Immature natural killer cell (primary cell): ENCODE measurements at regions not wholly inside any gene's neighbourhood (a gene's known extent, or its start where the extent isn't known, plus 50 kb on each side); places are given as distances from the start of the nearest gene placed in this dataset.

Experiments used
- DNase-seq, 3 donors: peaks; one replicate each; pipeline ENCODE4 v3.0.0; 2022; ENCODE audit warnings: mixed read lengths in 1 of 3
- H3K27ac Mint-ChIP-seq, 6 donors: one replicate each; pipeline ENCODE4 v1.8.0; 2020; ENCODE audit warnings: mixed read lengths in 6 of 6, mild to moderate bottlenecking in 5 of 6, inconsistent platforms in 4 of 6, moderate library complexity in 3 of 6
- H3K27me3 Mint-ChIP-seq, 3 donors: one replicate each; pipeline ENCODE4 v1.8.0; 2020 to 2021; ENCODE audit warnings: low read depth in 3 of 3, mild to moderate bottlenecking in 3 of 3, mixed read lengths in 3 of 3, moderate library complexity in 3 of 3, inconsistent platforms in 1 of 3
- H3K36me3 Mint-ChIP-seq, 3 donors: one replicate each; pipeline ENCODE4 v1.8.0; 2020; ENCODE audit warnings: mixed read lengths in 3 of 3, inconsistent platforms in 2 of 3, mild to moderate bottlenecking in 2 of 3
- H3K4me1 Mint-ChIP-seq, 2 donors: one replicate each; pipeline ENCODE4 v1.8.0; 2020; ENCODE audit warnings: inconsistent platforms in 2 of 2, mild to moderate bottlenecking in 2 of 2, mixed read lengths in 2 of 2, moderate library complexity in 1 of 2
- H3K4me3 Mint-ChIP-seq, 5 donors: one replicate each; pipeline ENCODE4 v1.8.0; 2020; ENCODE audit warnings: mild to moderate bottlenecking in 5 of 5, mixed read lengths in 5 of 5, inconsistent platforms in 3 of 5, moderate library complexity in 3 of 5
- H3K9me3 Mint-ChIP-seq, 6 donors: one replicate each; pipeline ENCODE4 v1.8.0; 2020; ENCODE audit warnings: mild to moderate bottlenecking in 6 of 6, mixed read lengths in 6 of 6, inconsistent platforms in 4 of 6, moderate library complexity in 3 of 6

DNA sequence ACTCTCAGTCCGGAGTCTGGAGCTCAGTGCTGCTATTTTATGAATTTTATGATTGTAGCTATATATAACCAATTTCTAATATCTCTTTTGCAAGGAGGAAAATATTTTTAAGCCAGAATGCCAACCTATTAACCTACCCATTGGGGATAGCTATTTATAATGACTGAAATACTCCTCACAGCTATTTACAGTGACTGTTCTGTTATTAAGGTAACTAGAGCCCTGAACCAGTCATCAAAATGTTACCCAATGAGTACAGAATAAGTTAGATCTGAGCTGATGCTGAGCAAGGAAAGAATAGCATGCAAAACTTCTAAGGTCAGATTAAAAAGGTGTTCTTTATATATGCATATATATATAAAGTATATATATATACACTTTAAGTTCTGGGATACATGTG is 79.6 kb upstream of the PPP2R3A start:
- H3K36me3 Mint-ChIP-seq: no peaks in the 10 kb centered on the region
- DNase-seq: no peak
- H3K4me1 Mint-ChIP-seq: no peaks in the 10 kb centered on the region
- H3K4me3 Mint-ChIP-seq: no peak overlapping the region
- H3K27me3 Mint-ChIP-seq: peaks cover 1 to 4% (median 2%) of the 10 kb centered on the region in 3 donors
- no peak overlapping the region for H3K27ac Mint-ChIP-seq
- H3K9me3 Mint-ChIP-seq: peaks cover 0 to 1% (median 0%) of the 10 kb centered on the region in 6 donors

- no peak overlapping the region for H3K27ac Mint-ChIP-seq
- H3K4me1 Mint-ChIP-seq: no peaks in the 10 kb centered on the region
- no peak overlapping the region for H3K4me3 Mint-ChIP-seq
- peaks cover 2 to 9% (median 2%) of the 10 kb centered on the region in 3 donors for H3K27me3 Mint-ChIP-seq
- peaks cover 0 to 2% (median 0%) of the 10 kb centered on the region in 6 donors for H3K9me3 Mint-ChIP-seq
- DNase-seq: no peak
- H3K36me3 Mint-ChIP-seq: no peaks in the 10 kb centered on the region
Measured at GRCh38 chr3:135887220-135887619, 78.3 kb upstream of the PPP2R3A start.

DNA sequence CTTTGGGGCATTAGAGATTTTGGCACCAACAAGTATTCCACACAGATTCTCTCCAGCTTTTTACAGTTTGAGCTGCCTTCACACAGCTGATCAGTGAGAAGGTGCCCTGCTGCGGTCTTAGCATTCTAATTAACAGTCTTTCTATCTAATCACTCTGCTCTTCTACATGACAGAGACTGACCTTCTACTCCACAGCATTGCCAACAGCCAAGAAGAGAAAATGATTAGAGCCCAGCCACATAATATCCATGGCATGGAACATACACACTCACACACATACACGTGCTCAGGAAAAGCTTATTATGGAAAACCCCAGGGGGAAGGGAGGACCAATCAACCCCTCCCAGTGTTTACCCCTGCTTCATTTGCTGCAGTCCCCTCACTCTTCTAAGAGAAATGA is 76.1 kb upstream of the PPP2R3A start:
- Mint-ChIP-seq H3K4me3 (no peak overlapping the region), H3K36me3 (no peaks in the 10 kb centered on the region), H3K4me1 (no peaks in the 10 kb centered on the region), H3K27me3 (peaks cover 2 to 11% (median 2%) of the 10 kb centered on the region in 3 donors), H3K9me3 (peaks cover 0 to 2% (median 0%) of the 10 kb centered on the region in 6 donors), H3K27ac (no peak overlapping the region)
- DNase-seq: no peak

DNA sequence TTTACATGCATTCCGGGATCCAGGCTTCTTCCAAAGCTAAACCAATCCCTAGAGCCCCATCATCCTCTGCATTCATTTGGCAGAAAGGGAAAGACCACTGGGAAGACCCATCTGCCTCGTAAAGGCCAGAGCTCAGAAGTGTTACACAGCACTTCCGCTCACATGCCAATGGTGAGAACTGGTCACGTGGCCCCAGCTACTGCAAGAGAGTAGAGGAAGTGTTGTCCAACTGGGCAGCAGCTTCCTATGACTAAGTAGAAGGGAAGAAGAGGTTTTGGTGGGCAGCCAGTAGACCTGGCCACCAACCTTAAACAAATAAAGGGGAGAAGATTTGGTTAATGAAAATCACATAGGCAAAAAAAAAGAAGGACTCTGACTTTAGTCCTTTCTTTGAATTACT is 74.4 kb upstream of the PPP2R3A start:
- Mint-ChIP-seq H3K27ac (no peak overlapping the region), H3K4me3 (no peak overlapping the region), H3K36me3 (no peaks in the 10 kb centered on the region), H3K4me1 (no peaks in the 10 kb centered on the region), H3K9me3 (peaks cover 0 to 4% (median 0%) of the 10 kb centered on the region in 6 donors), H3K27me3 (peaks cover 2 to 11% (median 2%) of the 10 kb centered on the region in 3 donors)
- DNase-seq: no peak

- DNase-seq: peak in 1 of 3 donors; percentile 10
- no peak overlapping the region for H3K27ac Mint-ChIP-seq
- peaks cover 0 to 4% (median 0%) of the 10 kb centered on the region in 6 donors for H3K9me3 Mint-ChIP-seq
- no peaks in the 10 kb centered on the region for H3K36me3 Mint-ChIP-seq
- peaks cover 2 to 11% (median 2%) of the 10 kb centered on the region in 3 donors for H3K27me3 Mint-ChIP-seq
- no peaks in the 10 kb centered on the region for H3K4me1 Mint-ChIP-seq
- no peak overlapping the region for H3K4me3 Mint-ChIP-seq
Measured at GRCh38 chr3:135895106-135895733, 70.3 kb upstream of the PPP2R3A start.

- peaks cover 2 to 8% (median 4%) of the 10 kb centered on the region in 3 donors for H3K27me3 Mint-ChIP-seq
- no peaks in the 10 kb centered on the region for H3K4me1 Mint-ChIP-seq
- no peak overlapping the region for H3K27ac Mint-ChIP-seq
- no peaks in the 10 kb centered on the region for H3K36me3 Mint-ChIP-seq
- H3K4me3 Mint-ChIP-seq: no peak overlapping the region
- no peak for DNase-seq
- H3K9me3 Mint-ChIP-seq: peaks cover 0 to 4% (median 0%) of the 10 kb centered on the region in 6 donors
Measured at GRCh38 chr3:135895734-135896121, 69.8 kb upstream of the PPP2R3A start.

GRCh38 chr3:135896613-135897012 is 68.9 kb upstream of the PPP2R3A start:
- no peak overlapping the region for H3K4me3 Mint-ChIP-seq
- no peaks in the 10 kb centered on the region for H3K4me1 Mint-ChIP-seq
- peaks cover 0 to 2% (median 0%) of the 10 kb centered on the region in 6 donors for H3K9me3 Mint-ChIP-seq

DNA sequence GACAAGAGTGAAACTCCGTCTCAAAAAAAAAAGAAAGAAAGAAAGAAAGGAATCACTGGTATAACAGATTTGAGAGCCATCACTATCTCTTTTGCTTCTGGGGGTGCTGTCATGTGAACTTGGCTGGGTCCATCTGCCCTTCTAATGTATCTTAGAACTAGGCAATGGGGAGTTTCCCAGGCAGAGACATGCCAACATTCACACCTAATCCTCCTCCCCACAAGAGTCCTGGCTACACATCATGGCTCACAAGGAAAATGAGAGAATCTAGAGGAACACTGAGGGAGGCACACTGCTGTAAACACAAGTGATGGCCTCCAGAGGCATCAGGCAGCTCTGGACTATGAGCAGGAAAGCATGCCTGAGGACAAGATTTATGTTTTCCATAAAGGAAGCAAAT is 67.8 kb upstream of the PPP2R3A start:
- no peak overlapping the region for H3K27ac Mint-ChIP-seq
- H3K27me3 Mint-ChIP-seq: peaks cover 2 to 4% (median 2%) of the 10 kb centered on the region in 3 donors
- H3K36me3 Mint-ChIP-seq: no peaks in the 10 kb centered on the region
- no peak overlapping the region for H3K4me3 Mint-ChIP-seq
- H3K9me3 Mint-ChIP-seq: peaks cover 0 to 2% (median 0%) of the 10 kb centered on the region in 6 donors
- H3K4me1 Mint-ChIP-seq: no peaks in the 10 kb centered on the region
- DNase-seq: no peak

More at GRCh38 chr3:135896613-135897012, 68.9 kb upstream of the PPP2R3A start:
- no peak for DNase-seq
- peaks cover 3 to 4% (median 4%) of the 10 kb centered on the region in 3 donors for H3K27me3 Mint-ChIP-seq
- no peak overlapping the region for H3K27ac Mint-ChIP-seq
- no peaks in the 10 kb centered on the region for H3K36me3 Mint-ChIP-seq

DNA sequence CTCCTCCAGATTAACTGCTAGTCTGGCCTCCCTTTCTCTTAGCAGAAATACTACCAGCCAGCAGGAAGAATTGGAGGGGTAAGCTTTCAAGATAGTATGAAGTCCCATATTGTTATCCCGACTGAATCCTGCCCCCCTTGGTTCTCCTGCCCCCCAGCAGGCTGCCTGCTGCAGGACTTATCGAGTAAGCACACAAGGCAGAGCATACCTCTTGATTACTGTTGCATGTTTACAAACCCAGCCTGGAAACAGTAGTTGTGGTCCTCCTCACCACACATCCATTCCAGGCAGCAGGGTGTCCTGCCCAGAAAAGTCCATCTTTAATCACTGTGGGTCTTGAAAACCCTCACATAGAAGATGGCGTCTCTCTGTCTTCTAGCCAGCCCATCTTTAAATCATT is 66.8 kb upstream of the PPP2R3A start:
- Mint-ChIP-seq H3K27ac (no peak overlapping the region), H3K36me3 (no peaks in the 10 kb centered on the region), H3K4me3 (no peak overlapping the region), H3K9me3 (peaks cover 0 to 3% (median 0%) of the 10 kb centered on the region in 6 donors), H3K27me3 (peaks cover 2 to 4% (median 3%) of the 10 kb centered on the region in 3 donors), H3K4me1 (no peaks in the 10 kb centered on the region)
- no peak for DNase-seq

DNA sequence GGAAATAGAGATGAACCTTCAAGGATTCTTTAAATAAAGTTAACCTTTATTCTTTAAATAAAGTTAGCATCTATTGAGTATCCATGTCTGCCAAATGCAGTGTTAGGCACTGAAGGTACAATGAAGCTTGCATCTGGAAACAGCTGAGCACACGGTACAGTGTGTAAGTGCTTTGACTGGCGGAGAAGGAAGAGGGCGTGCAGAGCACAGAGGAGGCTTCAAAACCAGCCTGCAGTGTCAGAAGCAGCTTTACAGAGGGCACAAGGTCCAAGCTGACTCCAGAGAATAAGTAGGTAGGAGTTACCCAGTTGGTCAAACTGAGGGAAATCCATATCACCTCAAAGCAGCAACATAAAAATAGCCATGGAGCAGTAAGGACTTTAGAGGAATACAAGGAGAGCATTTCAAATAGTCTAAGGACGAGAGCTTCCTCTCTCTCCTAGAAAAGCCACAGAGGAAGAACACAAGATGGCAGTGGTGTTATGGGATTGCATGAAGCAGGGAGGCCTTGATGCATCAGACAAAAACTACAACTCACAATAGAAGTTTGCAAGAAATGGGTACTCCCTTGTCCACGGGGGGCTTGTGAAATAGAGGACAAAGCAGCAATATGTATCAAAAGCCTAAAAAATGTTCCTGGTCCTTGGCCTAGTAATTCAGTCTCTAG is 60.3 kb upstream of the PPP2R3A start:
- H3K9me3 Mint-ChIP-seq: peaks cover 0 to 2% (median 0%) of the 10 kb centered on the region in 6 donors
- H3K27me3 Mint-ChIP-seq: peaks cover 2 to 4% (median 3%) of the 10 kb centered on the region in 3 donors
- no peaks in the 10 kb centered on the region for H3K4me1 Mint-ChIP-seq
- no peak for DNase-seq
- H3K4me3 Mint-ChIP-seq: no peak overlapping the region
- no peaks in the 10 kb centered on the region for H3K36me3 Mint-ChIP-seq
- no peak overlapping the region for H3K27ac Mint-ChIP-seq

GRCh38 chr3:135907422-135908165 is 57.9 kb upstream of the PPP2R3A start:
- peaks cover 0 to 4% (median 0%) of the 10 kb centered on the region in 6 donors for H3K9me3 Mint-ChIP-seq
- H3K27me3 Mint-ChIP-seq: peaks cover 0 to 4% (median 2%) of the 10 kb centered on the region in 3 donors
- no peak overlapping the region for H3K27ac Mint-ChIP-seq
- DNase-seq: no peak
- no peak overlapping the region for H3K4me3 Mint-ChIP-seq
- H3K36me3 Mint-ChIP-seq: no peaks in the 10 kb centered on the region
- no peaks in the 10 kb centered on the region for H3K4me1 Mint-ChIP-seq

DNA sequence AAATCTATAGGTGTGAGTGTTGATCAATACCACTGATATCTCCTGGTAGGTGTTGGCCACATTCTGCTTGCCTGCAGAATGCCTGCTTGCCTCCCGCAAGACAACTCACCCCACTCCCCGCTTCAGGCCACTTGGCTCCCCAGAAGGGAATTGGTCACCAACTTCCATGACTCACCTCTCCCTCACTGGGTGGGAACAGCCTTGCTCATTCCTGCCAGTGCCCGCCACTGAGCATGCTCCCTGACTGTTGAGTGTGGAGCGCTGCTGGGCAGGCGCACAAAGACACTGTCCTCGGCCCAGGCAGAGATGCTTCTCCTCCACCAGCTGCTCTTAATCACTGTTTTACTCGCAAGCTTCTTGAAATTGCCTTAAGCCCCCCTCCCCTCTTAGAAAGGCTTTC is 57.3 kb upstream of the PPP2R3A start:
- no peak for DNase-seq
- peaks cover 0 to 4% (median 0%) of the 10 kb centered on the region in 6 donors for H3K9me3 Mint-ChIP-seq
- peaks cover 0 to 2% (median 2%) of the 10 kb centered on the region in 3 donors for H3K27me3 Mint-ChIP-seq
- H3K4me1 Mint-ChIP-seq: no peaks in the 10 kb centered on the region
- H3K36me3 Mint-ChIP-seq: no peaks in the 10 kb centered on the region
- no peak overlapping the region for H3K4me3 Mint-ChIP-seq
- no peak overlapping the region for H3K27ac Mint-ChIP-seq

DNA sequence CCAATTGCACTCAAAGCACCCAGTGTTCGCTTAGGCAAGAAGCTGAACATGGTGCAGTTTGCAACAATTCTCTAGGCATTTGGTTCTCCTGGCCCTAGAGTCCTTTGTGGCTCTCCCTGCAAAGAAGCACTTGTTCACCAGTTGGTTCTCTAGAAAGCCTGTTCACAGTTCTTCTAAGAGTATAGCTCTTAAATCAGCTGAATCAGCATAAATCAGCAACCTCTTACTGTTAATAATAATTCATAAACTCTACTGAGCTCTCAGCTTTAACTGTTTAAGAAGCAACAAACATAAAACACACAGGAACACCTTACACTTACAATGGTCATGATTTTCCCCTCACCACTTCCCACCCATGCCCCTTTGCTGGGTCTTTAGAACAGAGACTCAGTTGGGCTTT is 56.8 kb upstream of the PPP2R3A start:
- peaks cover 0 to 2% (median 2%) of the 10 kb centered on the region in 3 donors for H3K27me3 Mint-ChIP-seq
- H3K36me3 Mint-ChIP-seq: no peaks in the 10 kb centered on the region
- no peak overlapping the region for H3K27ac Mint-ChIP-seq
- peaks cover 0 to 4% (median 0%) of the 10 kb centered on the region in 6 donors for H3K9me3 Mint-ChIP-seq
- no peaks in the 10 kb centered on the region for H3K4me1 Mint-ChIP-seq
- H3K4me3 Mint-ChIP-seq: no peak overlapping the region
- no peak for DNase-seq

GRCh38 chr3:135911110-135911509 is 54.4 kb upstream of the PPP2R3A start:
- Mint-ChIP-seq H3K36me3 (no peaks in the 10 kb centered on the region), H3K27me3 (peaks cover 2 to 6% (median 3%) of the 10 kb centered on the region in 3 donors), H3K9me3 (peaks cover 0 to 2% (median 0%) of the 10 kb centered on the region in 6 donors), H3K4me3 (no peak overlapping the region), H3K4me1 (no peaks in the 10 kb centered on the region), H3K27ac (no peak overlapping the region)
- DNase-seq: no peak
